K562 (cell line): ENCODE measurements at regions not wholly inside any gene's neighbourhood (a gene's known extent, or its start where the extent isn't known, plus 50 kb on each side); places are given as distances from the start of the nearest gene placed in this dataset.

Experiments used
- ATAC-seq: fragments of 200-7000 bp; cut with Tn5 transposase; 3 replicates; pipeline ENCODE4 v1.9.1; 2020; ENCODE audit warnings: moderate library complexity
- BruUV-seq: library from RNA; stranded (reverse); fragments of 400-500 nt; replicated peaks from 2 replicates; lab custom pipeline; 2021; lab: Mats Ljungman, UMichigan
- CTCF ChIA-PET: fragments of 300-600 bp; formaldehyde crosslinking; extraction: SDS; loops from one replicate; lab custom pipeline; 2021; ENCODE audit warnings: low intra/inter-chr PET ratio; lab: Yijun Ruan, JAX
- POLR2A ChIA-PET: fragments of 300-600, 350-650 bp; sonication (Branson Sonifier 250); formaldehyde crosslinking; extraction: SDS; loops from one replicate; lab custom pipeline; 2021; ENCODE audit warnings: antibody characterized with exemption, inconsistent platforms; lab: Yijun Ruan, JAX
- DNase-seq, 4 experiments: peaks; one replicate each; pipeline versions ENCODE4 v3.0.0 to v3.0.0-alpha.2; 2011 to 2018; ENCODE audit warnings: low spot score in 3 of 4, mixed read lengths in 3 of 4; ENCODE audit errors: extremely low read depth in 1 of 4
- FAIRE-seq: peaks from 2 replicates; lab custom pipeline; 2011; peaks lifted over from hg19 to GRCh38; lab: Jason Lieb, UNC
- H2AFZ ChIP-seq: 2 replicates; pipeline ENCODE4 v1.6.0; 2011; ENCODE audit warnings: low read depth, low read length, control low read depth, inconsistent platforms
- H3K27ac ChIP-seq: fragments of 200-600 bp; 3 replicates; pipeline ENCODE4 v1.8.0; 2011; ENCODE audit warnings: low read depth, mild to moderate bottlenecking, control low read depth, inconsistent platforms, low read length, moderate library complexity, mixed read lengths; ENCODE audit errors: extremely low read depth
- H3K27me3 ChIP-seq, 2 experiments: fragments of 300-600 bp in 1 of 2; 2 replicates in 1 of 2; 3 replicates in 1 of 2; pipeline versions ENCODE4 v1.6.0 to v1.8.0; 2011; ENCODE audit warnings: inconsistent platforms in 2 of 2, low read length in 2 of 2, mild to moderate bottlenecking in 1 of 2, mixed read lengths in 1 of 2, moderate library complexity in 1 of 2; ENCODE audit not compliant: control insufficient read depth in 2 of 2, insufficient read depth in 2 of 2
- H3K36me3 ChIP-seq: fragments of 300-600 bp; 3 replicates; pipeline ENCODE4 v1.8.0; 2011; ENCODE audit warnings: mild to moderate bottlenecking, low read length, inconsistent platforms; ENCODE audit not compliant: control insufficient read depth, insufficient read depth
- H3K4me1 ChIP-seq, 2 experiments: fragments of 200-600 bp in 1 of 2; replicated peaks in 1 of 2; 2 replicates in 1 of 2; 3 replicates in 1 of 2; pipeline versions ENCODE4 v1.5.1 to v1.8.0; 2011; ENCODE audit warnings: inconsistent platforms in 2 of 2, low read length in 2 of 2, mild to moderate bottlenecking in 1 of 2, mixed read lengths in 1 of 2, moderate library complexity in 1 of 2; ENCODE audit not compliant: control insufficient read depth in 2 of 2, insufficient read depth in 2 of 2
- H3K4me2 ChIP-seq: 2 replicates; pipeline ENCODE4 v1.6.1; 2011; ENCODE audit warnings: low read length, control low read depth, inconsistent platforms, mixed read lengths; ENCODE audit not compliant: insufficient read depth
- H3K4me3 ChIP-seq: fragments of 200-600 bp; sonication (generic), shearing (Covaris generic); 2 replicates; pipeline ENCODE4 v1.5.1; 2016; ENCODE audit warnings: control low read depth, inconsistent platforms
- H3K79me2 ChIP-seq: fragments of 200-600 bp; 3 replicates; pipeline ENCODE4 v1.8.0; 2011; ENCODE audit warnings: low read length, inconsistent platforms; ENCODE audit not compliant: control insufficient read depth, insufficient read depth
- H3K9ac ChIP-seq, 2 experiments: 2 replicates each; pipeline versions ENCODE4 v1.6.0 to v1.6.1; 2011; ENCODE audit warnings: low read depth in 2 of 2, low read length in 2 of 2, control low read depth in 1 of 2, inconsistent platforms in 1 of 2, mild to moderate bottlenecking in 1 of 2, mixed read lengths in 1 of 2; ENCODE audit not compliant: insufficient read depth in 1 of 2
- H3K9me1 ChIP-seq: one replicate; pipeline ENCODE4 v1.6.0; 2011; ENCODE audit warnings: inconsistent platforms, mild to moderate bottlenecking, low read length, moderate library complexity; ENCODE audit not compliant: control insufficient read depth, insufficient read depth
- H3K9me3 ChIP-seq: replicated peaks from 2 replicates; pipeline ENCODE4 v1.5.1; 2011; ENCODE audit warnings: low read depth, low read length, inconsistent platforms; ENCODE audit not compliant: control insufficient read depth, insufficient read depth
- H4K20me1 ChIP-seq: replicated peaks from 2 replicates; pipeline ENCODE4 v1.6.1; 2011; ENCODE audit warnings: low read length, inconsistent platforms, mixed read lengths; ENCODE audit not compliant: control insufficient read depth, insufficient read depth
- ATF7 ChIP-seq: fragments of 450-650 bp; IDR thresholded peaks from 2 replicates; pipeline ENCODE4 v1.7.1; 2014; ENCODE audit warnings: mild to moderate bottlenecking, moderate library complexity
- LARP7 ChIP-seq: fragments of 450-650 bp; IDR thresholded peaks from 2 replicates; pipeline ENCODE4 v1.6.1; 2016
- NCOA6 ChIP-seq: fragments of 450-650 bp; IDR thresholded peaks from 2 replicates; pipeline ENCODE4 v1.6.1; 2017; ENCODE audit warnings: mild to moderate bottlenecking
- RBM17 ChIP-seq: fragments of 200-400 bp; formaldehyde crosslinking; IDR thresholded peaks from 2 replicates; pipeline ENCODE4 v1.6.1; 2017; ENCODE audit warnings: low read depth, mild to moderate bottlenecking, low read length, borderline replicate concordance
- RNF2 ChIP-seq: sonication (generic); IDR thresholded peaks from 2 replicates; pipeline ENCODE4 v1.6.1; 2016
- SNRNP70 ChIP-seq: fragments of 200-400 bp; formaldehyde crosslinking; optimal IDR thresholded peaks from 2 replicates; pipeline ENCODE3; 2017; ENCODE audit warnings: low read depth, low read length
- ZKSCAN3 ChIP-seq: fragments of 250-450 bp; sonication (Bioruptor Pico); IDR thresholded peaks from 2 replicates; pipeline ENCODE4 v1.4.0; 2020
- ZNF766 ChIP-seq: fragments of 200-800 bp; sonication (Bioruptor generic); conservative IDR thresholded peaks from 2 replicates; pipeline ENCODE4 v1.6.1; 2016; ENCODE audit warnings: missing genetic modification characterization, missing compliant biosample characterization
- in situ Hi-C: fragments of 300-500 bp; cut with MboI; formaldehyde crosslinking; loops from 4 replicates; pipeline ENCODE4 v1.15.0; 2018; ENCODE audit warnings: inconsistent platforms, mixed read lengths
- intact Hi-C: fragments of 100-400 bp; cut with micrococcal nuclease; formaldehyde crosslinking; loops from 2 replicates; pipeline ENCODE4 v1.14.2; 2022
- TF ChIP-seq, protein P1 (sequence below): IDR thresholded peaks from 3 replicates; pipeline ENCODE4 v1.6.1; 2011; ENCODE audit warnings: borderline replicate concordance, mild to moderate bottlenecking, moderate library complexity; ENCODE audit not compliant: insufficient read length; ENCODE audit errors: extremely low read depth

DNA sequence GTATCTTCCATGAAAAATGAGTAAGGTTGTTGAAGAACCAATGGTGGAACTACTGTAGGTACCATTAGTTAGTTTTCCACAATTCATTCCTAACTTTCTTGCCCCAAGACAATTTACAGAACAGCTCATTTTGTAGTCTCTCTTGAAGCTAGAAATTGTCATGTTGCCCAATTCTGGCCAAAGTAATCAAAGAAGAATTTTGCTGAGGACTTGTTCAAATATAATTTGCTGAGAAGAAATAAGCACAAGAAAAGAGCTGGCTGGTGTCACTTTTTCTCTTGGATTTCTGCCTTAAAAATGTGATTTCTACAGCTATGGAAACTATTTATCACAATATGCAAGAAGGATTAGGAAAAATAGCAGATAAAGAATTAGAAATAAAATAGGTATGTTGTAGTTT, 199.2 kb upstream of the SEMA3A start:
- no peak for FAIRE-seq
- no peak overlapping the region for H3K4me2 ChIP-seq

More for the DNA sequence above, 199.2 kb upstream of the SEMA3A start:
- Histone ChIP-seq H3K79me2 (no peaks in the 10 kb centered on the region), H3K4me3 (no peak overlapping the region), H4K20me1 (no peaks in the 10 kb centered on the region), H3K9me3 (no peaks in the 10 kb centered on the region), H3K9me1 (no peaks in the 10 kb centered on the region), H2AFZ (no peak overlapping the region), H3K27ac (no peak overlapping the region), H3K9ac (no peak overlapping the region), H3K36me3 (no peaks in the 10 kb centered on the region), H3K27me3 (no peaks in the 10 kb centered on the region), H3K4me1 (no peaks in the 10 kb centered on the region)
- CTCF ChIA-PET = no interaction called here
- DNase-seq = no peak
- TF ChIP-seq LARP7 = no peak
- no peak for TF ChIP-seq ZKSCAN3 (CRISPR knock-in tag)
- no peak for TF ChIP-seq ATF7
- TF ChIP-seq ZNF766 (CRISPR knock-in tag) = no peak
- no peak for TF ChIP-seq RNF2
- TF ChIP-seq, protein P1, sequence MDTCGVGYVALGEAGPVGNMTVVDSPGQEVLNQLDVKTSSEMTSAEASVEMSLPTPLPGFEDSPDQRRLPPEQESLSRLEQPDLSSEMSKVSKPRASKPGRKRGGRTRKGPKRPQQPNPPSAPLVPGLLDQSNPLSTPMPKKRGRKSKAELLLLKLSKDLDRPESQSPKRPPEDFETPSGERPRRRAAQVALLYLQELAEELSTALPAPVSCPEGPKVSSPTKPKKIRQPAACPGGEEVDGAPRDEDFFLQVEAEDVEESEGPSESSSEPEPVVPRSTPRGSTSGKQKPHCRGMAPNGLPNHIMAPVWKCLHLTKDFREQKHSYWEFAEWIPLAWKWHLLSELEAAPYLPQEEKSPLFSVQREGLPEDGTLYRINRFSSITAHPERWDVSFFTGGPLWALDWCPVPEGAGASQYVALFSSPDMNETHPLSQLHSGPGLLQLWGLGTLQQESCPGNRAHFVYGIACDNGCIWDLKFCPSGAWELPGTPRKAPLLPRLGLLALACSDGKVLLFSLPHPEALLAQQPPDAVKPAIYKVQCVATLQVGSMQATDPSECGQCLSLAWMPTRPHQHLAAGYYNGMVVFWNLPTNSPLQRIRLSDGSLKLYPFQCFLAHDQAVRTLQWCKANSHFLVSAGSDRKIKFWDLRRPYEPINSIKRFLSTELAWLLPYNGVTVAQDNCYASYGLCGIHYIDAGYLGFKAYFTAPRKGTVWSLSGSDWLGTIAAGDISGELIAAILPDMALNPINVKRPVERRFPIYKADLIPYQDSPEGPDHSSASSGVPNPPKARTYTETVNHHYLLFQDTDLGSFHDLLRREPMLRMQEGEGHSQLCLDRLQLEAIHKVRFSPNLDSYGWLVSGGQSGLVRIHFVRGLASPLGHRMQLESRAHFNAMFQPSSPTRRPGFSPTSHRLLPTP = no peak
- no peak for TF ChIP-seq SNRNP70
- TF ChIP-seq RBM17 = no peak
- TF ChIP-seq NCOA6 = no peak
- intact Hi-C loops (no loop called here), in situ Hi-C loops (no loop called here)
- POLR2A ChIA-PET = no interaction called here
- no peak for ATAC-seq
- no TSS peak for BruUV-seq
